PC-3 (cell line): ENCODE measurements at regions not wholly inside any gene's neighbourhood (a gene's known extent, or its start where the extent isn't known, plus 50 kb on each side); places are given as distances from the start of the nearest gene placed in this dataset.

Experiments
- ATAC-seq: fragments of 200-7000 bp; cut with Tn5 transposase; 2 replicates; pipeline ENCODE4 v1.9.1; 2020; ENCODE audit warnings: mild to moderate bottlenecking, moderate library complexity
- BruUV-seq: library from RNA; stranded (reverse); fragments of 400-500 nt; replicated peaks from 2 replicates; lab custom pipeline; 2021; lab: Mats Ljungman, UMichigan
- CTCF ChIA-PET: fragments of 300-600 bp; sonication (Branson Sonifier 250); formaldehyde crosslinking; loops from one replicate; lab custom pipeline; 2022; ENCODE audit warnings: antibody characterized with exemption; lab: Charles Lee
- POLR2A ChIA-PET: fragments of 300-600 bp; sonication (Branson Sonifier 250); formaldehyde crosslinking; loops from one replicate; lab custom pipeline; 2022; ENCODE audit warnings: antibody characterized with exemption; ENCODE audit not compliant: unreplicated experiment; lab: Charles Lee
- DNase-seq: peaks from one replicate; pipeline ENCODE4 v3.0.0-alpha.2; 2015
- H2AFZ ChIP-seq: fragments of 300-600 bp; sonication (generic); 2 replicates; pipeline ENCODE4 v1.6.0; 2016; ENCODE audit warnings: antibody characterized with exemption, low read length
- H3F3A ChIP-seq: fragments of 300-600 bp; sonication (generic); one replicate; pipeline ENCODE4 v1.6.0; 2017; ENCODE audit warnings: antibody characterized with exemption, low read length, control low read depth, mild to moderate bottlenecking; ENCODE audit not compliant: unreplicated experiment
- H3K27ac ChIP-seq: fragments of 300-600 bp; sonication (generic); 2 replicates; pipeline ENCODE4 v1.5.1; 2016; ENCODE audit warnings: mild to moderate bottlenecking, low read length
- H3K27me3 ChIP-seq: fragments of 300-600 bp; sonication (generic); 2 replicates; pipeline ENCODE4 v1.6.1; 2016; ENCODE audit warnings: low read length, mixed read lengths
- H3K36me3 ChIP-seq: fragments of 300-600 bp; sonication (generic); 2 replicates; pipeline ENCODE4 v1.6.1; 2016; ENCODE audit warnings: low read depth, mixed run types, low read length, mixed read lengths
- H3K4me1 ChIP-seq: fragments of 300-600 bp; sonication (generic); 2 replicates; pipeline ENCODE4 v1.5.1; 2016; ENCODE audit warnings: low read length; ENCODE audit not compliant: insufficient read depth
- H3K4me2 ChIP-seq: fragments of 300-600 bp; sonication (generic); 2 replicates; pipeline ENCODE4 v1.6.0; 2016; ENCODE audit warnings: low read length
- H3K4me3 ChIP-seq: fragments of 300-600 bp; sonication (generic); 2 replicates; pipeline ENCODE4 v1.5.1; 2016; ENCODE audit warnings: mild to moderate bottlenecking, low read length, mixed read lengths
- H3K79me2 ChIP-seq: fragments of 300-600 bp; sonication (generic); 2 replicates; pipeline ENCODE4 v1.6.1; 2017; ENCODE audit warnings: low read length, mixed read lengths
- H3K9ac ChIP-seq: fragments of 300-600 bp; sonication (generic); 2 replicates; pipeline ENCODE4 v1.6.0; 2016; ENCODE audit warnings: mild to moderate bottlenecking, low read length
- H3K9me2 ChIP-seq: fragments of 300-600 bp; sonication (generic); replicated peaks from 2 replicates; pipeline ENCODE4 v1.6.1; 2016; ENCODE audit warnings: mixed run types, low read length, mixed read lengths
- H3K9me3 ChIP-seq: fragments of 300-600 bp; sonication (generic); 2 replicates; pipeline ENCODE4 v1.6.1; 2016; ENCODE audit warnings: low read length, mixed read lengths
- H4K20me1 ChIP-seq: fragments of 300-600 bp; sonication (generic); 2 replicates; pipeline ENCODE4 v1.6.1; 2016; ENCODE audit warnings: low read length, mixed read lengths
- CTCF ChIP-seq: fragments of 300-600 bp; sonication (generic); conservative IDR thresholded peaks from 2 replicates; pipeline ENCODE4 v1.5.1; 2017; ENCODE audit warnings: antibody characterized with exemption, low read depth, mild to moderate bottlenecking, low read length
- EZH2 ChIP-seq: fragments of 300-600 bp; sonication (generic); IDR thresholded peaks from one replicate; pipeline ENCODE4 v1.6.1; 2017; ENCODE audit warnings: antibody characterized with exemption, mild to moderate bottlenecking, low read length; ENCODE audit not compliant: unreplicated experiment
- EZH2phosphoT487 ChIP-seq: fragments of 300-600 bp; sonication (generic); IDR thresholded peaks from 2 replicates; pipeline ENCODE4 v1.6.1; 2018; ENCODE audit warnings: mild to moderate bottlenecking, antibody characterized with exemption, low read length, borderline replicate concordance
- intact Hi-C: fragments of 100-400 bp; cut with micrococcal nuclease; formaldehyde crosslinking; loops from 2 replicates; pipeline ENCODE4 v1.9.0; 2023

GRCh38 chrX:85592980-85593379 lies 213.5 kb upstream of the POF1B start:
- TF ChIP-seq CTCF (no peak), EZH2phosphoT487 (no peak), EZH2 (no peak)
- Histone ChIP-seq H3K27ac (no peak overlapping the region), H4K20me1 (no peaks in the 10 kb centered on the region), H3K4me2 (no peak overlapping the region), H3K27me3 (no peaks in the 10 kb centered on the region), H2AFZ (no peak overlapping the region), H3K9me2 (no peaks in the 10 kb centered on the region), H3K36me3 (no peaks in the 10 kb centered on the region), H3K9me3 (no peaks in the 10 kb centered on the region), H3K4me1 (no peaks in the 10 kb centered on the region), H3K9ac (no peak overlapping the region), H3K4me3 (no peak overlapping the region), H3K79me2 (no peaks in the 10 kb centered on the region), H3F3A (no peaks in the 10 kb centered on the region)
- CTCF ChIA-PET, result no interaction called here
- no peak for DNase-seq
- no TSS peak for BruUV-seq
- POLR2A ChIA-PET, result no interaction called here
- no peak for ATAC-seq
- intact Hi-C loops, result no loop called here

GRCh38 chrX:85591536-85591935 lies 212.1 kb upstream of the POF1B start:
- no peak overlapping the region for H3K9ac ChIP-seq
- ChIA-PET CTCF (no interaction called here), POLR2A (no interaction called here)
- DNase-seq (no peak), ATAC-seq (no peak)
- no peaks in the 10 kb centered on the region for H3K9me3 ChIP-seq
- no peak overlapping the region for H3K4me3 ChIP-seq
- no peaks in the 10 kb centered on the region for H3K36me3 ChIP-seq
- no peaks in the 10 kb centered on the region for H3K27me3 ChIP-seq
- H3K27ac ChIP-seq, result no peak overlapping the region
- no TSS peak for BruUV-seq
- no peak overlapping the region for H2AFZ ChIP-seq
- TF ChIP-seq CTCF (no peak), EZH2phosphoT487 (no peak), EZH2 (no peak)
- H3K4me1 ChIP-seq, result no peaks in the 10 kb centered on the region
- H3K9me2 ChIP-seq, result no peaks in the 10 kb centered on the region
- H4K20me1 ChIP-seq, result no peaks in the 10 kb centered on the region
- H3K79me2 ChIP-seq, result no peaks in the 10 kb centered on the region
- no peaks in the 10 kb centered on the region for H3F3A ChIP-seq
- intact Hi-C loops, result no loop called here
- no peak overlapping the region for H3K4me2 ChIP-seq

- TF ChIP-seq CTCF (no peak), EZH2 (no peak), EZH2phosphoT487 (no peak)
- Histone ChIP-seq H3K9me2 (no peaks in the 10 kb centered on the region), H3K4me1 (no peaks in the 10 kb centered on the region), H3K36me3 (no peaks in the 10 kb centered on the region), H3K79me2 (no peaks in the 10 kb centered on the region), H3K9ac (no peak overlapping the region), H3K4me3 (no peak overlapping the region), H3F3A (no peaks in the 10 kb centered on the region), H3K4me2 (no peak overlapping the region), H3K27ac (no peak overlapping the region), H3K27me3 (no peaks in the 10 kb centered on the region), H4K20me1 (no peaks in the 10 kb centered on the region), H2AFZ (no peak overlapping the region), H3K9me3 (no peaks in the 10 kb centered on the region)
- intact Hi-C loops, result no loop called here
- DNase-seq, result no peak
- CTCF ChIA-PET, result no interaction called here
- POLR2A ChIA-PET, result no interaction called here
- no peak for ATAC-seq
- no TSS peak for BruUV-seq
Measured at GRCh38 chrX:85590638-85591037, 211.2 kb upstream of the POF1B start.
